ENCODE measurements at regions not wholly inside any gene's neighbourhood (a gene's known extent, or its start where the extent isn't known, plus 50 kb on each side); places are given as distances from the start of the nearest gene placed in this dataset.

DNA sequence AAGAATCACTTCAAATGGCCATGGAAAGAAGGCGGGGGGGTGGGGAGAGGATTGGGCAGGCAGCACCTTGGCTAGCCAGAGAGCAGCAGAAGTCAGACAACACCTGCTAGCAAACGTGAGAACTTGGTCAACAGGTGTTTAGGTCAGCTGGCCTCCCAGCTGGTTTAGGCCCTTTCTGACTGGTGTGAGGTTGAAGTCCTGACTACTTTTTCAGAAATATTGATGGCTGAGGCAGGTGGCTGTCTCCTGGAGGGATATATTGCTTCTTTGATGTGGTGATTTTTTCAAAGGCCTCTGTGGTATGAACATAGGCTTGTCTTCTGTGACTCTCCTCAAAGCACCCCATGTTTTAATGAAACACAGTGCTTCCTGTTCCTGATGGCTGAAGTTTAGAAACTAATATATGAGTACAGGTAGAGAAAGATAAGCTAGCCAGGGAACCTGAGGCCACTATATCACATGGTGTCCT, 238.2 kb upstream of the SSTR1 start:
- Histone ChIP-seq H3K9ac (ENCODE audit: low read length) (no peak overlapping the region), H3K36me3 (ENCODE audit: control insufficient read depth, insufficient read depth, low read length) (no peaks in the 10 kb centered on the region), H3K4me1 (ENCODE audit: control insufficient read depth, insufficient read depth, low read length) (no peaks in the 10 kb centered on the region), H3K27me3 (ENCODE audit: control insufficient read depth, insufficient read depth, low read length) (no peaks in the 10 kb centered on the region), H3K4me3 (ENCODE audit: low read length) (no peak overlapping the region), H3K27ac (ENCODE audit: low read depth, low read length) (no peak overlapping the region)

DNA sequence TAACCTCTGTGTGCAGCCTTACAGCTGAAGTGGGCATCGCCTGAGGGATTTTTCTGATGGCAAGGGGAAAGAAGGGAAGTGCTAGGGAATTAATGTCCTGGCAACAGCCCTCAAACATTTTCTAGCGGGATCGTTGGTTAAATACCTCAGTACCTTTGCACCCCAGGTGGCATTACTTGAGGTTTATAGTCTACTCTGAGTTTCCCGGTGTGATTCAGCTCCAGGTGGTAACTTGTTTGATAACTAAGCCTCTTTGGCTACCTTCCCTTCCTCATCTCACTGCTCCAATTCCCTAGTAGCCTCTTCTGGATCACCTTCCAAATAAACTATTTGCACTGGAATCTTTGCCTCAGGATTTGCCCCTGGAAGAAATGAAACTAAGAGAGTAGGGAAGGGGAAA, 237.0 kb upstream of the SSTR1 start:
- Histone ChIP-seq H3K27ac (ENCODE audit: low read depth, low read length) (no peak overlapping the region), H3K27me3 (ENCODE audit: control insufficient read depth, insufficient read depth, low read length) (no peaks in the 10 kb centered on the region), H3K9ac (ENCODE audit: low read length) (no peak overlapping the region), H3K4me3 (ENCODE audit: low read length) (no peak overlapping the region), H3K36me3 (ENCODE audit: control insufficient read depth, insufficient read depth, low read length) (no peaks in the 10 kb centered on the region), H3K4me1 (ENCODE audit: control insufficient read depth, insufficient read depth, low read length) (no peaks in the 10 kb centered on the region)

- Histone ChIP-seq H3K4me1 (ENCODE audit: control insufficient read depth, insufficient read depth, low read length) (no peaks in the 10 kb centered on the region), H3K27ac (ENCODE audit: low read depth, low read length) (no peak overlapping the region), H3K9ac (ENCODE audit: low read length) (no peak overlapping the region), H3K36me3 (ENCODE audit: control insufficient read depth, insufficient read depth, low read length) (no peaks in the 10 kb centered on the region), H3K4me3 (ENCODE audit: low read length) (no peak overlapping the region), H3K27me3 (ENCODE audit: control insufficient read depth, insufficient read depth, low read length) (no peaks in the 10 kb centered on the region)
Measured at GRCh38 chr14:37972941-37973887, 234.5 kb upstream of the SSTR1 start.

GRCh38 chr14:37974421-37974820, 233.3 kb upstream of the SSTR1 start:
- Histone ChIP-seq H3K36me3 (ENCODE audit: control insufficient read depth, insufficient read depth, low read length) (no peaks in the 10 kb centered on the region), H3K4me1 (ENCODE audit: control insufficient read depth, insufficient read depth, low read length) (no peaks in the 10 kb centered on the region), H3K9ac (ENCODE audit: low read length) (no peak overlapping the region), H3K4me3 (ENCODE audit: low read length) (no peak overlapping the region), H3K27ac (ENCODE audit: low read depth, low read length) (no peak overlapping the region), H3K27me3 (ENCODE audit: control insufficient read depth, insufficient read depth, low read length) (no peaks in the 10 kb centered on the region)

DNA sequence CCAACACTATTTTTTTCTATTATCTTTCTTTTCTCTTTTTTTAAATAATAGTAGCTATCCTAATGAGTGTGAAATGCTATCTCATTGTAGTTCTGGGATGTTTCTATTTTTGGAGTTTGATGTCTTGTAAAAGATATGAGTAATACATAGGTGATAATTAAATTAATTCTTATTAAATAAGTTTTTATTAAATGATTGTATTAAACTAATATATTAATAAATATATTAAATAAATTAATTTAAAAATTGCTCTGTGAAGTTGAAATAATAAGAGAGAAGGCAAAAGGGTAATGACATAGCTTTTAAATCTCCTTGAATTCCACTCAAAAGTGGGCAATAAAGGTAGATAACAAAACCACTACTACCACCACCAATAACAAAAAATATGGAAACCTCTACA, 230.2 kb upstream of the SSTR1 start:
- Histone ChIP-seq H3K9ac (ENCODE audit: low read length) (no peak overlapping the region), H3K27me3 (ENCODE audit: control insufficient read depth, insufficient read depth, low read length) (no peaks in the 10 kb centered on the region), H3K4me3 (ENCODE audit: low read length) (no peak overlapping the region), H3K36me3 (ENCODE audit: control insufficient read depth, insufficient read depth, low read length) (no peaks in the 10 kb centered on the region), H3K27ac (ENCODE audit: low read depth, low read length) (no peak overlapping the region), H3K4me1 (ENCODE audit: control insufficient read depth, insufficient read depth, low read length) (no peaks in the 10 kb centered on the region)

DNA sequence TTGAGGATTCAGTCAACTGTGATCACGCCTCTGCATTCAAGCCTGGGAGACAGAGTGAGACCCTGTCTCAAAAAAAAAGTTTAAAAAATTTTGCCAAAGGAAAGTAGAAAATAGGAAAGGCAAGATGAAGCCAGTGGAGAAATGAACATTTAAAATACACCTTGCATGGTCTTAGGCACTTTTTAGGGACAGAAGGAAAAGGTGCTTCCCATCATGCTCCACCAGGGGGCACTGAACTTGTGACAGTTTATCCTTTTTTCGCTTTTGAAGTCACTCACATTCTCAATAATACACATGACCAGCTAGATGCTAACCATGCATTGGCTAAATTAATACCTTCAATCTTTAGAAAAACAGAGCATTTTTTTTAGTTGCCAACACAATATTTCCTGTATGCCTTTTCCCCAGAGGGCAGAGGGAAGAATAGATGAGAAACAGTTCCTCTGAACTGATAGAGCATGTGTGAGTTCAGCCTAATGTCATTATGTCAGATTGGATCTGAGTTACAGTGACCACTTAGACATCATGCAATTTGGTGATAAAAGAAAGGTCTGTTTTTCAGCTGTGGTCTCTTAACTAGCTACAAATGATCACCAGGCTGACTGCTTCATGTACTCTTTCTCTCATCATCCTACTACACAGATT, 221.8 kb upstream of the SSTR1 start:
- Histone ChIP-seq H3K27me3 (ENCODE audit: control insufficient read depth, insufficient read depth, low read length) (no peaks in the 10 kb centered on the region), H3K36me3 (ENCODE audit: control insufficient read depth, insufficient read depth, low read length) (no peaks in the 10 kb centered on the region), H3K4me3 (ENCODE audit: low read length) (no peak overlapping the region), H3K4me1 (ENCODE audit: control insufficient read depth, insufficient read depth, low read length) (no peaks in the 10 kb centered on the region), H3K9ac (ENCODE audit: low read length) (no peak overlapping the region), H3K27ac (ENCODE audit: low read depth, low read length) (no peak overlapping the region)

DNA sequence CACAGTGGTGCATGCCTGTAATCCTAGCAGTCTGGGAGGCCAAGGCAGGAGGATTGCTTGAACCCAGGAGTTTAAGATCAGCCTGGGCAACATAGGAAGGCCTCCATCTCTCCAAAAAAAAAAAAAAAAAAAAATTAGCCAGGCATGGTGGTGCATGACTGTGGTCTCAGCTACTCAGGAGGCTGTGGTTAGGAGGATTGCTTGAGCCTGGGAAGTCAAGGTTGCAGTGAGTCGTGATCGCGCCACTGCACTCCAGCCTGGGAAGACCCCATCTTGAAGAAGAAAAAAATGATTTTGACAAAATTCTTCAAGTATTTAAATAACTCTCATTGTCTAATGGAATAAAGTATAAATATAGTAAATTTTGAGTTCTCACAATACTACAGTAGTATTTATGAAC, 219.2 kb upstream of the SSTR1 start:
- Histone ChIP-seq H3K27me3 (ENCODE audit: control insufficient read depth, insufficient read depth, low read length) (no peaks in the 10 kb centered on the region), H3K4me1 (ENCODE audit: control insufficient read depth, insufficient read depth, low read length) (no peaks in the 10 kb centered on the region), H3K4me3 (ENCODE audit: low read length) (no peak overlapping the region), H3K36me3 (ENCODE audit: control insufficient read depth, insufficient read depth, low read length) (no peaks in the 10 kb centered on the region), H3K9ac (ENCODE audit: low read length) (no peak overlapping the region), H3K27ac (ENCODE audit: low read depth, low read length) (no peak overlapping the region)

- H3K36me3 ChIP-seq (ENCODE audit: control insufficient read depth, insufficient read depth, low read length) = no peaks in the 10 kb centered on the region
- H3K27ac ChIP-seq (ENCODE audit: low read depth, low read length) = no peak overlapping the region
- H3K9ac ChIP-seq (ENCODE audit: low read length) = no peak overlapping the region
- H3K27me3 ChIP-seq (ENCODE audit: control insufficient read depth, insufficient read depth, low read length) = no peaks in the 10 kb centered on the region
- no peak overlapping the region for H3K4me3 ChIP-seq (ENCODE audit: low read length)
- no peaks in the 10 kb centered on the region for H3K4me1 ChIP-seq (ENCODE audit: control insufficient read depth, insufficient read depth, low read length)
Measured at GRCh38 chr14:37991027-37991426, 216.7 kb upstream of the SSTR1 start.

GRCh38 chr14:37992499-37992898, 215.2 kb upstream of the SSTR1 start:
- Histone ChIP-seq H3K9ac (ENCODE audit: low read length) (no peak overlapping the region), H3K4me1 (ENCODE audit: control insufficient read depth, insufficient read depth, low read length) (no peaks in the 10 kb centered on the region), H3K27ac (ENCODE audit: low read depth, low read length) (no peak overlapping the region), H3K36me3 (ENCODE audit: control insufficient read depth, insufficient read depth, low read length) (no peaks in the 10 kb centered on the region), H3K4me3 (ENCODE audit: low read length) (no peak overlapping the region), H3K27me3 (ENCODE audit: control insufficient read depth, insufficient read depth, low read length) (no peaks in the 10 kb centered on the region)

DNA sequence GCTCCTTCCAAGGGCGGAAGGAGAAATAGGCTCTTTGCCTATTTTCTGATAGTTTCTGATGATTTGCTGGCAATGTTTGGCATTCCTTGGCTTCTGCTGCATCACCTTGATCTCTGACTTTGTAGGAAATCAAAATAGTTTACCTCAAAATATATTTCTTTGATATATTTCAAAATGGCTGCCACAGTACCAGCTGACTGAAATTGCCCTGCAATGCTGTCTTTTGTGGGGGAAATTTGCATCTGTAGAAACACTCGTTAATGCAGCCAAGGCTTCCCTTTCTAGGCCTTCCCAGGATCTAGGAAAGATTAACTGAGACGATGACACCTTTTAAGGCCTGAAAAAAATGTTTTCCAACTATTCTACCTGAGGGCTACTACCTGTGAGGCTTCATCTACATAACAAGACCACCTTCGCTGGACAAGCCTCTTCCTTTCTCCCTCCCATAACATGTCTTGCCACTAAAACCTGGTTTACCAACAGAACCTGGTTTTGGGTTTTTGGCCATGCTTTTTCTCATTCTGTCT, 212.8 kb upstream of the SSTR1 start:
- no peak overlapping the region for H3K4me3 ChIP-seq (ENCODE audit: low read length)
- no peaks in the 10 kb centered on the region for H3K4me1 ChIP-seq (ENCODE audit: control insufficient read depth, insufficient read depth, low read length)
- no peak overlapping the region for H3K27ac ChIP-seq (ENCODE audit: low read depth, low read length)
- no peaks in the 10 kb centered on the region for H3K36me3 ChIP-seq (ENCODE audit: control insufficient read depth, insufficient read depth, low read length)
- H3K27me3 ChIP-seq (ENCODE audit: control insufficient read depth, insufficient read depth, low read length) = no peaks in the 10 kb centered on the region
- no peak overlapping the region for H3K9ac ChIP-seq (ENCODE audit: low read length)

DNA sequence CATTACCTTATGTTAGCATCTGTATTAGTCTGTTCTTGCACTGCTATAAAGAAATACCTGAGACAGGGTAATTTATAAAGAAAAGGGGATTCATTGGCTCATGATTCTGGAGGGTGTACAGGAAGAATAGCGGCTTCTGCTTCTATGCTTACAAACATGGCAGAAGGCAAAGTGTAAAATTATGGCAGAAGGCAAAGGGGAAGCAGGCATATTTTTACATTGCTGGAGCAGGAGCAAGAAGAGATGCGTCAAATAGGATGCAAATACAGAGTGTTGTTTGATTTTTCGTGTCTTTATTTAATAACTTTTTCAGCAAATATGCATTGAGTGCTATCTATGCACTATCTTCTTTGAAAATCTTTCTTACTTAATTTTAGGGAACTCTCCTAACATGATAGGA, 210.7 kb upstream of the SSTR1 start:
- no peaks in the 10 kb centered on the region for H3K36me3 ChIP-seq (ENCODE audit: control insufficient read depth, insufficient read depth, low read length)
- H3K9ac ChIP-seq (ENCODE audit: low read length) = no peak overlapping the region
- no peak overlapping the region for H3K4me3 ChIP-seq (ENCODE audit: low read length)
- no peaks in the 10 kb centered on the region for H3K4me1 ChIP-seq (ENCODE audit: control insufficient read depth, insufficient read depth, low read length)
- no peak overlapping the region for H3K27ac ChIP-seq (ENCODE audit: low read depth, low read length)
- no peaks in the 10 kb centered on the region for H3K27me3 ChIP-seq (ENCODE audit: control insufficient read depth, insufficient read depth, low read length)

DNA sequence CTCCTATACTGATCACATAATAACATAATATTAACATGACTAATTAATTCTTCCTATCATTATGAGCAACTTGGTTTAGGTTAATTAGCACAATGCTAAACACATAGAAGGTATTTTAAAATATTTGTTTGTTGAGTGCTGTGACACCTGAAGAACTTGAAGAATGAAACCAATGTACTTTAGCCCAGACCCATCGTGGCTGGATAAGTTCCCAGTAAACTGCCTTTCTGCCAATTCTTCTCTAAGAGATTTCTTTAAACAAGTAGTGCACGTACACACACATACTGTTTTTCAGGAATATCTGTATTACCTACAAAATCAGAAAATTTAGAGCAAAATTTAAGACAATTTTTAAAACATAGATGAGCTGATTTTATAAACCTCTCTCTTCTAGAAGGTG, 207.4 kb upstream of the SSTR1 start:
- Histone ChIP-seq H3K27ac (ENCODE audit: low read depth, low read length) (no peak overlapping the region), H3K36me3 (ENCODE audit: control insufficient read depth, insufficient read depth, low read length) (no peaks in the 10 kb centered on the region), H3K4me3 (ENCODE audit: low read length) (no peak overlapping the region), H3K9ac (ENCODE audit: low read length) (no peak overlapping the region), H3K4me1 (ENCODE audit: control insufficient read depth, insufficient read depth, low read length) (no peaks in the 10 kb centered on the region), H3K27me3 (ENCODE audit: control insufficient read depth, insufficient read depth, low read length) (no peaks in the 10 kb centered on the region)

Data from rectal smooth muscle tissue (tissue), 1 donor.